Ascending aorta (tissue), 2 donors: ENCODE measurements at regions not wholly inside any gene's neighbourhood (a gene's known extent, or its start where the extent isn't known, plus 50 kb on each side); places are given as distances from the start of the nearest gene placed in this dataset.

Experiments
- DNase-seq, 2 donors: peaks; one replicate each; pipeline ENCODE4 v3.0.0-alpha.2; 2019; ENCODE audit warnings: low spot score in 2 of 2
- H3K27ac ChIP-seq, 2 donors: fragments of 200-600 bp; sonication (generic); one replicate each; pipeline ENCODE4 v1.5.1; 2016 to 2017; ENCODE audit warnings: mild to moderate bottlenecking in 1 of 2
- H3K27me3 ChIP-seq: fragments of 200-600 bp; sonication (generic); one replicate; pipeline ENCODE4 v1.5.1; 2017
- H3K36me3 ChIP-seq, 2 donors: fragments of 200-600 bp; sonication (generic); one replicate each; pipeline ENCODE4 v1.5.1; 2016
- H3K4me1 ChIP-seq, 2 donors: fragments of 200-600 bp; sonication (generic); one replicate each; pipeline ENCODE4 v1.5.1; 2016 to 2017; ENCODE audit warnings: mild to moderate bottlenecking in 1 of 2
- H3K4me3 ChIP-seq, 2 donors: fragments of 200-600 bp; sonication (generic); one replicate each; pipeline ENCODE4 v1.5.1; 2016 to 2017; ENCODE audit warnings: mild to moderate bottlenecking in 1 of 2
- H3K9me3 ChIP-seq, 2 donors: fragments of 200-600 bp; sonication (generic); one replicate each; pipeline ENCODE4 v1.5.1; 2016
- intact Hi-C: fragments of 100-400 bp; cut with DNase I; formaldehyde crosslinking; loops from one replicate; pipeline ENCODE4 v1.15.1; 2023
- TF ChIP-seq, protein P1 (sequence below), 3 experiments: fragments of 200-600 bp in 2 of 3; fragments of 450-650 bp in 1 of 3; sonication (generic) in 2 of 3; IDR thresholded peaks; one replicate each; pipeline ENCODE4 v1.5.1; 2016 to 2019; ENCODE audit warnings: antibody characterized with exemption in 3 of 3, mild to moderate bottlenecking in 1 of 3, moderate library complexity in 1 of 3

DNA sequence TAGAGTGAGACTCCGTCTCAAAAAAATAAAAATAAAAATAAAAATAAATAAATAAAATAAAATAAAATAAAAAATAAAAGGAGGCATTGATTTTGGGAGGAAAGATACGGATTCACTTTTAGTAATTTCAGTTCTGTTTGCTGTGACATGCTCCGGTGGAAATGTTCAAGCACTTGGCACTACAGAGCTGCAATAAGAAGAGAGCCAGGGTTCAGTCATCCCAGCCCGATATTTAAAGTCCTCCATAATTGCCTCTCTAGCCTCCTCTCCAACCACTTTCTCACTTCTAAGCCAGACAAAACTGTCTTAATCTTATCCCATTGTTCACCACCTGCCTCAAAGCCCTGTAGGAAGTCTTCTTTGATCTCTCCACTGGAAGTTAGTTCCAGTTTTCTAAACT lies 55.0 kb upstream of the MACF1 start:
- TF ChIP-seq, protein P1, sequence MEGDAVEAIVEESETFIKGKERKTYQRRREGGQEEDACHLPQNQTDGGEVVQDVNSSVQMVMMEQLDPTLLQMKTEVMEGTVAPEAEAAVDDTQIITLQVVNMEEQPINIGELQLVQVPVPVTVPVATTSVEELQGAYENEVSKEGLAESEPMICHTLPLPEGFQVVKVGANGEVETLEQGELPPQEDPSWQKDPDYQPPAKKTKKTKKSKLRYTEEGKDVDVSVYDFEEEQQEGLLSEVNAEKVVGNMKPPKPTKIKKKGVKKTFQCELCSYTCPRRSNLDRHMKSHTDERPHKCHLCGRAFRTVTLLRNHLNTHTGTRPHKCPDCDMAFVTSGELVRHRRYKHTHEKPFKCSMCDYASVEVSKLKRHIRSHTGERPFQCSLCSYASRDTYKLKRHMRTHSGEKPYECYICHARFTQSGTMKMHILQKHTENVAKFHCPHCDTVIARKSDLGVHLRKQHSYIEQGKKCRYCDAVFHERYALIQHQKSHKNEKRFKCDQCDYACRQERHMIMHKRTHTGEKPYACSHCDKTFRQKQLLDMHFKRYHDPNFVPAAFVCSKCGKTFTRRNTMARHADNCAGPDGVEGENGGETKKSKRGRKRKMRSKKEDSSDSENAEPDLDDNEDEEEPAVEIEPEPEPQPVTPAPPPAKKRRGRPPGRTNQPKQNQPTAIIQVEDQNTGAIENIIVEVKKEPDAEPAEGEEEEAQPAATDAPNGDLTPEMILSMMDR (IDR thresholded peaks at IDR 0.05) = no peak
- no peak overlapping the region for H3K27ac ChIP-seq
- intact Hi-C loops = no loop called here
- no peaks in the 10 kb centered on the region for H3K9me3 ChIP-seq
- DNase-seq = no peak
- H3K4me1 ChIP-seq = peaks cover 20 to 28% of the 10 kb centered on the region in 2 donors
- H3K36me3 ChIP-seq = no peaks in the 10 kb centered on the region
- no peak overlapping the region for H3K4me3 ChIP-seq
- H3K27me3 ChIP-seq = no peaks in the 10 kb centered on the region

DNA sequence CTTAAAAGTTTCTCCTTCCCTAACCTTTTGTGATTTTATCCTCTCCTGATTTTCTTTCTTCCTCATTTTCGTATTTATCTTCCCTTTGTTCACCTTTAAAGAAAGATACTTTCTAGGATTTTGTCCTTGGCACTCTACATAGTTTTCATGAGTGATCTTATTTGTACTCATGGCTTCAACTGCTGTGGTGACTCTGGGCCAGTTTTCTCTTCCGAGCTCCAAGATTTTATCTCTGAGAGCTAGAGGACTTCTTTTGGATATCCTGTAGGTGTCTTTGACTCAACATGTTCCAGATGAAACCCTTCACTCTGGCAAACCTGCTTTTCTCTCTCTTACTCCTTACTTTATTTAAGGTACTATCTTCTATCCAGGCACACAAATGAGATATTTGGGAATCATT lies 53.7 kb upstream of the MACF1 start:
- no peak for DNase-seq
- Histone ChIP-seq H3K4me3 (no peak overlapping the region), H3K36me3 (no peaks in the 10 kb centered on the region), H3K9me3 (no peaks in the 10 kb centered on the region), H3K27me3 (no peaks in the 10 kb centered on the region), H3K27ac (no peak overlapping the region), H3K4me1 (peaks cover 20 to 38% of the 10 kb centered on the region in 2 donors)
- intact Hi-C loops = no loop called here
- TF ChIP-seq, protein P1 (IDR thresholded peaks at IDR 0.05) = no peak

DNA sequence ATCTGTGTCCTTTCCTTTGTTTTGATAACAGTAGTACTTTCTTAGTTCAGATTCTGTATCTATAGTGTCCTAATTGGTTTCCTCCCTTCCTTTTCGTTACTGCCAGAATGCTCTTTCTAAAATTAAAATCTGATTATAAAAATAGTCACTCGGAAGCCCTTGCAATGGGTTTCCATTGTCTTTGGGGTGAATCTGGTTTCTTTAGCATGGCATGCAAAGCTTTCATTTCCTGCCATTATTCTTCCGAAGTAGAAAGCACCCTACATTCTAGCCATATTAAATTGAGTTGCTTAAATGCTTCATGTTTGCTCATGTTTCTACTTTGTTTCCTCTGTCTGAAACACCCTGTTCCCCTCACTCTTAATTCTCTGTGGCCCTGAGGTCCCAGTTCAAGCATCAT lies 53.2 kb upstream of the MACF1 start:
- H3K4me1 ChIP-seq = peaks cover 20 to 38% of the 10 kb centered on the region in 2 donors
- H3K4me3 ChIP-seq = no peak overlapping the region
- intact Hi-C loops = no loop called here
- DNase-seq = no peak
- no peaks in the 10 kb centered on the region for H3K36me3 ChIP-seq
- TF ChIP-seq, protein P1 (IDR thresholded peaks at IDR 0.05) = no peak
- no peak overlapping the region for H3K27ac ChIP-seq
- H3K27me3 ChIP-seq = no peaks in the 10 kb centered on the region
- H3K9me3 ChIP-seq = no peaks in the 10 kb centered on the region

DNA sequence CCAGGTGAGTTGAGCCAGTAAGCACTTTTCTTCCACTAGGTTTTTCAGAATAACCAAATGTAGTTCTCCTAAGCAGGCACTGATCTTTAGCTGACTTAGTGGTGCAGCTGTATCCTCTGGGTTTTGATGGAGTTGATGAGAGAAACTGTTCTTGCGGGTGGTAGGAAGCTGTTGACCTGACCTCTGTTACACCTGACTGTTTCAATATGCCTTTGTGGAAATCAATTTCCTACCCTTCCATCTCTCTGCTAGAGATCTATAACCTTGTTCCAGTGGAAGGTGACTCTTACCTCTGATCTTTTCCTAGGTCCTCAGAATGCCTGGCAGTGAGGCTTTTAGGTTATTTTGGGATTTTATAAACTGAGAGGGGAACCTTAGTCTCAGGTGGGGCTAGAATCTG lies 51.6 kb upstream of the MACF1 start:
- H3K4me1 ChIP-seq = peaks cover 20 to 45% of the 10 kb centered on the region in 2 donors
- TF ChIP-seq, protein P1 (IDR thresholded peaks at IDR 0.05) = no peak
- intact Hi-C loops = no loop called here

GRCh38 chr1:39153684-39154083 lies 50.8 kb upstream of the MACF1 start:
- peaks cover 20 to 53% of the 10 kb centered on the region in 2 donors for H3K4me1 ChIP-seq
- H3K36me3 ChIP-seq = no peaks in the 10 kb centered on the region
- peak overlapping the region; percentile 57 to 60 for H3K27ac ChIP-seq
- H3K4me3 ChIP-seq = no peak overlapping the region
- H3K27me3 ChIP-seq = no peaks in the 10 kb centered on the region
- no peaks in the 10 kb centered on the region for H3K9me3 ChIP-seq
- intact Hi-C loops = loop anchor here (2.0 kb wide), 1 partner anchor 27 kb away; no protein-coding TSS in a partner anchor
- no peak for DNase-seq
- TF ChIP-seq, protein P1 (IDR thresholded peaks at IDR 0.05) = no peak

More for the DNA sequence above, 51.6 kb upstream of the MACF1 start:
- H3K27me3 ChIP-seq = no peaks in the 10 kb centered on the region
- no peak for DNase-seq
- H3K27ac ChIP-seq = peak overlapping the region; percentile 57 to 60
- no peak overlapping the region for H3K4me3 ChIP-seq
- H3K36me3 ChIP-seq = no peaks in the 10 kb centered on the region
- H3K9me3 ChIP-seq = no peaks in the 10 kb centered on the region
